Ishikawa (cell line): ENCODE measurements at regions not wholly inside any gene's neighbourhood (a gene's known extent, or its start where the extent isn't known, plus 50 kb on each side); places are given as distances from the start of the nearest gene placed in this dataset.

Experiments
- CEBPB ChIP-seq: IDR thresholded peaks from 2 replicates; pipeline ENCODE4 v1.6.1; 2012
- CREB1 ChIP-seq: IDR thresholded peaks from 2 replicates; pipeline ENCODE4 v1.6.1; 2012; ENCODE audit warnings: low read depth
- EGR1 ChIP-seq: IDR thresholded peaks from 2 replicates; pipeline ENCODE4 v1.6.1; 2012
- EP300 ChIP-seq: IDR thresholded peaks from 2 replicates; pipeline ENCODE4 v1.6.1; 2012; ENCODE audit warnings: borderline replicate concordance
- FOXM1 ChIP-seq: IDR thresholded peaks from 2 replicates; pipeline ENCODE4 v1.6.1; 2012; ENCODE audit warnings: low read depth, borderline replicate concordance
- NFIC ChIP-seq: IDR thresholded peaks from 2 replicates; pipeline ENCODE4 v1.6.1; 2012
- RAD21 ChIP-seq: IDR thresholded peaks from 2 replicates; pipeline ENCODE4 v1.6.1; 2012; ENCODE audit warnings: low read depth
- TAF1 ChIP-seq: IDR thresholded peaks from 2 replicates; pipeline ENCODE4 v1.6.1; 2012; ENCODE audit warnings: low read depth, mild to moderate bottlenecking
- TCF12 ChIP-seq: IDR thresholded peaks from 2 replicates; pipeline ENCODE4 v1.6.1; 2012; ENCODE audit warnings: low read depth
- TEAD4 ChIP-seq: IDR thresholded peaks from 2 replicates; pipeline ENCODE4 v1.6.1; 2012
- YY1 ChIP-seq: IDR thresholded peaks from 2 replicates; pipeline ENCODE4 v1.6.1; 2012; ENCODE audit warnings: low read depth
- ZBTB7A ChIP-seq: IDR thresholded peaks from 2 replicates; pipeline ENCODE4 v1.6.1; 2012; ENCODE audit warnings: low read depth
- TF ChIP-seq, protein P1 (sequence below): IDR thresholded peaks from 2 replicates; pipeline ENCODE4 v1.6.1; 2012
- TF ChIP-seq, protein P2 (sequence below): IDR thresholded peaks from 2 replicates; pipeline ENCODE4 v1.6.1; 2012
- TF ChIP-seq, protein P3 (sequence below): IDR thresholded peaks from 2 replicates; pipeline ENCODE4 v1.6.1; 2012; ENCODE audit warnings: low read depth, mild to moderate bottlenecking

DNA sequence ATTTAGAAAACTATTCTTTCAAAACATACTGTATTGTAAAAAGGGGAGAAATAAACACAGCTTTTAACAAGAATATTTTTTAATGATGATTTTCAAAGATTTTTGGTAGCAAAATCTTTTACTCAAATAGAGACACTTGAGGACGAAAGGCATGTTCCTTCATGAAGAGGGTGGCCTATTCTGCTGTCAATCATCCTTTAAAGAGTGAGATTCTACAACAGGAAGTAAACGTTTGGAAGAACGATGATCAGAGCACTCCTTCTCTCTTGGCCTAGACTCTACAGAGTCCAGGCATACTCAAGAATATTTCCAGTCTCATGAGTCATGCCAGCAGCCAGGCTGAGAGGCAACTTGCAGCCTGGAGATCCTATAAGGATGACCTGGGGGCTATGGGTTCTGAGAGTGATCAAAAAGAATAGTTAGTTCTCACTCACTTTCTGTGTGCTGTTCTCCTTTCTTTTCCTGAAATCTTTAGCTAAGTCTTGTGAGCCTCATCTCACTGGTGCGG lies 62.4 kb upstream of the TCF4 start:
- no peak for TF ChIP-seq EGR1
- TF ChIP-seq YY1, result no peak
- TF ChIP-seq TEAD4, result no peak
- TF ChIP-seq CREB1, result no peak
- TF ChIP-seq TCF12, result no peak
- TF ChIP-seq TAF1, result no peak
- TF ChIP-seq CEBPB, result no peak
- TF ChIP-seq, protein P1, sequence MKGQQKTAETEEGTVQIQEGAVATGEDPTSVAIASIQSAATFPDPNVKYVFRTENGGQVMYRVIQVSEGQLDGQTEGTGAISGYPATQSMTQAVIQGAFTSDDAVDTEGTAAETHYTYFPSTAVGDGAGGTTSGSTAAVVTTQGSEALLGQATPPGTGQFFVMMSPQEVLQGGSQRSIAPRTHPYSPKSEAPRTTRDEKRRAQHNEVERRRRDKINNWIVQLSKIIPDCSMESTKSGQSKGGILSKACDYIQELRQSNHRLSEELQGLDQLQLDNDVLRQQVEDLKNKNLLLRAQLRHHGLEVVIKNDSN, result no peak
- TF ChIP-seq RAD21, result no peak
- no peak for TF ChIP-seq FOXM1
- no peak for TF ChIP-seq NFIC
- TF ChIP-seq, protein P2, sequence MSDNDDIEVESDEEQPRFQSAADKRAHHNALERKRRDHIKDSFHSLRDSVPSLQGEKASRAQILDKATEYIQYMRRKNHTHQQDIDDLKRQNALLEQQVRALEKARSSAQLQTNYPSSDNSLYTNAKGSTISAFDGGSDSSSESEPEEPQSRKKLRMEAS, result no peak
- TF ChIP-seq EP300, result no peak

DNA sequence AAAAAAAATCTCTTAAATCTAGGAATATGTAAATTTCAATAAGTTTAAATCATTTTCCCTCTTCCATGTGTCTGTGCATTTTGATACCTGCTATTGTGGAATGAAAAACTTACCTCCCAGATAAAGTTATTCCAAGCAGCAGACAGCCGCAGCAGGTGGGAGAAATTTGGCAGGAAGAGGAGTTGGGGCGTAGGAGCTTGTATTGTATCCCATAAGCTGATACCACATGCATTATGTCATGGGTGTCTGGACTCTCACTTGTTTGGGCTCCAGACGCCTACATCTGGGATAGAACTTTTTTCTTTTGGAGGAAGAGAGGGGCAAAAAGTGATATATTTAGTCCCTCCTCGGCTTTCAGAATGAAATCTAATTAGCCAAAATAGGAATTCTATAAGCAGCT lies 59.3 kb upstream of the TCF4 start:
- TF ChIP-seq, protein P2, result no peak
- no peak for TF ChIP-seq TCF12
- TF ChIP-seq, protein P3, sequence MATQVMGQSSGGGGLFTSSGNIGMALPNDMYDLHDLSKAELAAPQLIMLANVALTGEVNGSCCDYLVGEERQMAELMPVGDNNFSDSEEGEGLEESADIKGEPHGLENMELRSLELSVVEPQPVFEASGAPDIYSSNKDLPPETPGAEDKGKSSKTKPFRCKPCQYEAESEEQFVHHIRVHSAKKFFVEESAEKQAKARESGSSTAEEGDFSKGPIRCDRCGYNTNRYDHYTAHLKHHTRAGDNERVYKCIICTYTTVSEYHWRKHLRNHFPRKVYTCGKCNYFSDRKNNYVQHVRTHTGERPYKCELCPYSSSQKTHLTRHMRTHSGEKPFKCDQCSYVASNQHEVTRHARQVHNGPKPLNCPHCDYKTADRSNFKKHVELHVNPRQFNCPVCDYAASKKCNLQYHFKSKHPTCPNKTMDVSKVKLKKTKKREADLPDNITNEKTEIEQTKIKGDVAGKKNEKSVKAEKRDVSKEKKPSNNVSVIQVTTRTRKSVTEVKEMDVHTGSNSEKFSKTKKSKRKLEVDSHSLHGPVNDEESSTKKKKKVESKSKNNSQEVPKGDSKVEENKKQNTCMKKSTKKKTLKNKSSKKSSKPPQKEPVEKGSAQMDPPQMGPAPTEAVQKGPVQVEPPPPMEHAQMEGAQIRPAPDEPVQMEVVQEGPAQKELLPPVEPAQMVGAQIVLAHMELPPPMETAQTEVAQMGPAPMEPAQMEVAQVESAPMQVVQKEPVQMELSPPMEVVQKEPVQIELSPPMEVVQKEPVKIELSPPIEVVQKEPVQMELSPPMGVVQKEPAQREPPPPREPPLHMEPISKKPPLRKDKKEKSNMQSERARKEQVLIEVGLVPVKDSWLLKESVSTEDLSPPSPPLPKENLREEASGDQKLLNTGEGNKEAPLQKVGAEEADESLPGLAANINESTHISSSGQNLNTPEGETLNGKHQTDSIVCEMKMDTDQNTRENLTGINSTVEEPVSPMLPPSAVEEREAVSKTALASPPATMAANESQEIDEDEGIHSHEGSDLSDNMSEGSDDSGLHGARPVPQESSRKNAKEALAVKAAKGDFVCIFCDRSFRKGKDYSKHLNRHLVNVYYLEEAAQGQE, result no peak
- no peak for TF ChIP-seq NFIC

DNA sequence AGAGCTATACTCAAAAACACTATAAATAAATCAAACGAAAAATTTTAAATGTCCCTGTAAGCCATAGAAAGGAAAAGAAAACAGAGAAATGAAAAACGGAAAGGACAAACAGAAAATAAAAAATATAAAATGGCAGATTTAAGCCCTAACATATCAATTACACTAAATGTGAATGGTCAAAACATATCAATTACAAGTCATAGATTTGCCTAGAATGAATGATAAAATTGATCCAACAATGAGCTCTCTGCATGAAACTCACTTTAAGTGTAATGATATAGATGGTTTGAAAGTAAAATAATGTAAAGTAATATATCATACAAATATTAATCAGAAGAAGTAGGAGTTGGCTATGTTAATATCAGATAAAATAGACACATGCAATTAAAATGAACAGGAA lies 54.2 kb upstream of the TCF4 start:
- TF ChIP-seq, protein P3, result no peak
- TF ChIP-seq FOXM1, result no peak
- TF ChIP-seq, protein P2, result no peak
- TF ChIP-seq CEBPB, result no peak
- TF ChIP-seq TAF1, result no peak
- no peak for TF ChIP-seq TCF12
- TF ChIP-seq RAD21, result no peak
- TF ChIP-seq ZBTB7A, result no peak
- no peak for TF ChIP-seq EP300
- TF ChIP-seq TEAD4, result no peak
- TF ChIP-seq EGR1, result no peak
- no peak for TF ChIP-seq CREB1
- TF ChIP-seq NFIC, result no peak
- no peak for TF ChIP-seq YY1
- TF ChIP-seq, protein P1, result no peak

DNA sequence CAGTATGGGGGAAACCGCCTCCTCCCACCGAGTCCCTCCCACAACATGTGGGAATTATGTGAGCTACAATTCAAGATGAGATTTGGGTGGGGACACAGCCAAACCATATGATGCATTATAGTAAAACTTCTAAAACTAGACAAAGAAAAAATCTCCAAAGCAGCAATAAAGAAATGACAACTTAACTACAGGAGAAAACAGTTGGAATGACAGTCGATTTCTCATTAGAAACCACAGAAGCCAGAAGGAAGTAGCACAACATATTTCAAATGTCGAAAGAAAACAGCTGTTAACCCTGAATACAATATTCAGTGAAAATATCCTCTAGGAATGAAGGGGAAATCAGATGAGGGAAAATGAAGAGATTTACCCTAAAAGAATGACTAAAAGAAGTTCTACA lies 53.5 kb upstream of the TCF4 start:
- TF ChIP-seq, protein P1, result no peak
- TF ChIP-seq EGR1, result no peak
- TF ChIP-seq, protein P2, result no peak
- TF ChIP-seq, protein P3, result no peak
- no peak for TF ChIP-seq NFIC
- TF ChIP-seq CEBPB, result no peak
